ENCODE measurements at regions not wholly inside any gene's neighbourhood (a gene's known extent, or its start where the extent isn't known, plus 50 kb on each side); places are given as distances from the start of the nearest gene placed in this dataset.

DNA sequence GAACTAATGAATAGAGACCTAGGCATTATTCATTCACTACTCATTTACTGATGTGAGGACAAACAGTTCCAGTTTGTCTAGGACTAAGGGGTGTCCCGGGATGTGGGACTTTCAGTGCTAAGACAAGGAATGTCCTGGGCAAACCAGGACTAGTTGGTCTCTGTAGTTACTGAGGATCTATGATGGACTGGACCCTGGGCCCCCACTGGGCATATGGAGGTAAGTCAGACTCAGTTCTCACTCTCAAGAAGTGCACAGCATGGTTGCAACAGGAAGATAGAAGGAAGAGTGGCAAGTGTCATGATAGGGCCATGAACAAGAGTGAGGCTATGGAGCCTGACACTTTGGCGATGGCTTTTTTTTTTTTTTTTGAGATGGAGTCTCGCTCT, 128.2 kb downstream of the MYCN start:
- no peaks in the 10 kb centered on the region for H3F3A ChIP-seq (ENCODE audit: insufficient read depth)
- TF ChIP-seq, protein P1, sequence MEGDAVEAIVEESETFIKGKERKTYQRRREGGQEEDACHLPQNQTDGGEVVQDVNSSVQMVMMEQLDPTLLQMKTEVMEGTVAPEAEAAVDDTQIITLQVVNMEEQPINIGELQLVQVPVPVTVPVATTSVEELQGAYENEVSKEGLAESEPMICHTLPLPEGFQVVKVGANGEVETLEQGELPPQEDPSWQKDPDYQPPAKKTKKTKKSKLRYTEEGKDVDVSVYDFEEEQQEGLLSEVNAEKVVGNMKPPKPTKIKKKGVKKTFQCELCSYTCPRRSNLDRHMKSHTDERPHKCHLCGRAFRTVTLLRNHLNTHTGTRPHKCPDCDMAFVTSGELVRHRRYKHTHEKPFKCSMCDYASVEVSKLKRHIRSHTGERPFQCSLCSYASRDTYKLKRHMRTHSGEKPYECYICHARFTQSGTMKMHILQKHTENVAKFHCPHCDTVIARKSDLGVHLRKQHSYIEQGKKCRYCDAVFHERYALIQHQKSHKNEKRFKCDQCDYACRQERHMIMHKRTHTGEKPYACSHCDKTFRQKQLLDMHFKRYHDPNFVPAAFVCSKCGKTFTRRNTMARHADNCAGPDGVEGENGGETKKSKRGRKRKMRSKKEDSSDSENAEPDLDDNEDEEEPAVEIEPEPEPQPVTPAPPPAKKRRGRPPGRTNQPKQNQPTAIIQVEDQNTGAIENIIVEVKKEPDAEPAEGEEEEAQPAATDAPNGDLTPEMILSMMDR (IDR thresholded peaks at IDR 0.05; ENCODE audit: insufficient read depth, low read length, poor library complexity, severe bottlenecking) = no peak
- no peak for TF ChIP-seq EZH2phosphoT487 (conservative IDR thresholded peaks at IDR 0.05; ENCODE audit: low read length)
- no peaks in the 10 kb centered on the region for H3K9me2 ChIP-seq (replicated peaks; ENCODE audit: insufficient read depth, low read length)
- no peak overlapping the region for H3K9ac ChIP-seq (ENCODE audit: low read length)
- H4K20me1 ChIP-seq (ENCODE audit: low read depth, low read length) = no peaks in the 10 kb centered on the region
- H3K4me2 ChIP-seq (ENCODE audit: low read depth, low read length, poor library complexity, severe bottlenecking) = no peak overlapping the region
- H2AFZ ChIP-seq (ENCODE audit: low read depth, low read length, severe bottlenecking) = no peak overlapping the region
- H3K27ac ChIP-seq (ENCODE audit: low read depth, low read length) = no peak overlapping the region
- peaks cover 5% of the 10 kb centered on the region; the same call in 1 of the 2 replicates for H3K9me3 ChIP-seq (ENCODE audit: insufficient read depth, low read length)
- no peak overlapping the region for H3K4me3 ChIP-seq (ENCODE audit: insufficient read depth, low read length, poor library complexity, severe bottlenecking)
- no peaks in the 10 kb centered on the region for H3K27me3 ChIP-seq (ENCODE audit: low read length)
- H3K36me3 ChIP-seq (ENCODE audit: low read length) = no peaks in the 10 kb centered on the region
- H3K79me2 ChIP-seq (ENCODE audit: insufficient read depth, low read length) = no peaks in the 10 kb centered on the region

DNA sequence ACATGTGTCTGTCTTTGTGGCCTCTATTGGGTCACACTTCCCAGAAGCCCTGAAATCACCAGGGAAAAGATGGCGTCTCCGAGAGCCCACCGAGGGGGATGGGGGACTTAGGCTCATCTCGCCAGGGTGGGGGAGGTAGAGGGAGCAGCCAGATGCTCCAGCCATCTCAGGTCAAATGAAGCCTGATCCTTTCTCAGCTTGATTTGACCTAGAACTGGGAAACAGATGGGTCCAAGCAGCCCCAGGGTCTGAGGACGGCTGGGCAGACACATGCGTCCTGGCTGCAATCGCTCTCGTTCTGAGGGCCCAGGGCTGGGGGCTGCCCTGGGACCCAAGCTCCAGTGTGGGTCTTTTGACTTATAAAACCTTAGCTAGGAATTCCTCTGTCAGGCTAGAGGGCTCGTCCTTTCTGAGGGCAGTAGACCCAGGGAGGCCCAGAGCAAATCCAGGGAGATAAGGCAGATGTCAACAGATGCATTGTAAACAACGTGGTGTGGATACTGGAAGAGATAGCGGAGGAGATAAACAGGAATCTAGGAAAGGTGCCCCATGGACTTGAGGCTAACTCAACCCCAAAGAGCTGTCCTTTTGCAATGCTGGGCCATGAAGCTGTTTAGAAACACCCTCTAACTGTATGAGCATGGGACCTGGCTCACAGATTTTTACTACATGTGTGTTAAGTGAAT, 127.7 kb downstream of the MYCN start:
- H3K4me3 ChIP-seq (ENCODE audit: insufficient read depth, low read length, poor library complexity, severe bottlenecking) = no peak overlapping the region
- H3K79me2 ChIP-seq (ENCODE audit: insufficient read depth, low read length) = no peaks in the 10 kb centered on the region
- peaks cover 11% of the 10 kb centered on the region; the same call in 1 of the 2 replicates for H3K9me3 ChIP-seq (ENCODE audit: insufficient read depth, low read length)
- no peak overlapping the region for H3K9ac ChIP-seq (ENCODE audit: low read length)
- H3K36me3 ChIP-seq (ENCODE audit: low read length) = no peaks in the 10 kb centered on the region
- H3K27me3 ChIP-seq (ENCODE audit: low read length) = no peaks in the 10 kb centered on the region
- no peaks in the 10 kb centered on the region for H3K9me2 ChIP-seq (replicated peaks; ENCODE audit: insufficient read depth, low read length)
- no peak overlapping the region for H3K4me2 ChIP-seq (ENCODE audit: low read depth, low read length, poor library complexity, severe bottlenecking)
- TF ChIP-seq, protein P1 (IDR thresholded peaks at IDR 0.05; ENCODE audit: insufficient read depth, low read length, poor library complexity, severe bottlenecking) = no peak
- TF ChIP-seq EZH2phosphoT487 (conservative IDR thresholded peaks at IDR 0.05; ENCODE audit: low read length) = no peak
- no peaks in the 10 kb centered on the region for H3F3A ChIP-seq (ENCODE audit: insufficient read depth)
- no peak overlapping the region for H2AFZ ChIP-seq (ENCODE audit: low read depth, low read length, severe bottlenecking)
- no peaks in the 10 kb centered on the region for H4K20me1 ChIP-seq (ENCODE audit: low read depth, low read length)
- no peak overlapping the region for H3K27ac ChIP-seq (ENCODE audit: low read depth, low read length)

DNA sequence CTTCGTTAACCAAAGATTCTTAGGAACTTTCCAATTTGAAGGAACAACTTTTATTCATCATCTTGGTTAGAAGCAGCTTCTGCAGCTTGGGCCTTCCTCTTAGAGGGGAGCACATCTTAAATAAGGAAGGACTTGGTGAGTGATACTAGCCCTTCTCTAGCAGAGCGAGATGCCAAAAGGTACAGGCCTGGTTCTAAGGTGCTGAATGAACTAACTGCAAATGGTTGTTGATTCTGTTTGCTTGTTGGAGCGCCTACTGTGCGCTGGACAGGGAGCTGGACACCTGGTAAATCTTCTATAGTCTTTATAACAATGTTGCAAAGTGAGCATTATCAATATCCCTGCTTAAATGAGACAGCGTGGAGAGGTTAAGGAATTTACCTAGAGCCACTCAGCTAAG, 127.1 kb downstream of the MYCN start:
- Histone ChIP-seq H3K9me3 (ENCODE audit: insufficient read depth, low read length) (peaks cover 13% of the 10 kb centered on the region; the same call in 1 of the 2 replicates), H3K9ac (ENCODE audit: low read length) (no peak overlapping the region), H3K27ac (ENCODE audit: low read depth, low read length) (no peak overlapping the region), H3F3A (ENCODE audit: insufficient read depth) (no peaks in the 10 kb centered on the region), H3K36me3 (ENCODE audit: low read length) (no peaks in the 10 kb centered on the region), H3K79me2 (ENCODE audit: insufficient read depth, low read length) (no peaks in the 10 kb centered on the region), H4K20me1 (ENCODE audit: low read depth, low read length) (no peaks in the 10 kb centered on the region), H3K4me2 (ENCODE audit: low read depth, low read length, poor library complexity, severe bottlenecking) (no peak overlapping the region), H2AFZ (ENCODE audit: low read depth, low read length, severe bottlenecking) (no peak overlapping the region), H3K9me2 (replicated peaks; ENCODE audit: insufficient read depth, low read length) (no peaks in the 10 kb centered on the region), H3K4me3 (ENCODE audit: insufficient read depth, low read length, poor library complexity, severe bottlenecking) (no peak overlapping the region), H3K27me3 (ENCODE audit: low read length) (no peaks in the 10 kb centered on the region)
- TF ChIP-seq, protein P1 (IDR thresholded peaks at IDR 0.05; ENCODE audit: insufficient read depth, low read length, poor library complexity, severe bottlenecking) = no peak
- no peak for TF ChIP-seq EZH2phosphoT487 (conservative IDR thresholded peaks at IDR 0.05; ENCODE audit: low read length)
